Left ventricle myocardium inferior (tissue), 1 donor: ENCODE measurements at regions not wholly inside any gene's neighbourhood (a gene's known extent, or its start where the extent isn't known, plus 50 kb on each side); places are given as distances from the start of the nearest gene placed in this dataset.

ENCODE experiments used
- DNase-seq: peaks from one replicate; pipeline ENCODE4 v3.0.0-alpha.2; 2020
- H3K27ac ChIP-seq: fragments of 200-600 bp; replicated peaks from 2 replicates; pipeline ENCODE4 v1.8.0; 2021
- H3K27me3 ChIP-seq: fragments of 200-600 bp; 2 replicates; pipeline ENCODE4 v1.8.0; 2021; ENCODE audit warnings: low read depth
- H3K36me3 ChIP-seq: fragments of 200-600 bp; 2 replicates; pipeline ENCODE4 v1.8.0; 2021
- H3K4me1 ChIP-seq: fragments of 200-600 bp; 2 replicates; pipeline ENCODE4 v1.8.0; 2021
- H3K4me3 ChIP-seq: fragments of 200-600 bp; 2 replicates; pipeline ENCODE4 v1.8.0; 2021; ENCODE audit warnings: mild to moderate bottlenecking, moderate library complexity
- H3K9me3 ChIP-seq: fragments of 200-600 bp; replicated peaks from 2 replicates; pipeline ENCODE4 v1.8.0; 2021
- intact Hi-C: fragments of 100-400 bp; cut with micrococcal nuclease; formaldehyde crosslinking; loops from one replicate; pipeline ENCODE4 v1.11.0; 2022
- TF ChIP-seq, protein P1 (sequence below): fragments of 200-600 bp; IDR thresholded peaks from 2 replicates; pipeline ENCODE4 v1.8.0; 2021; ENCODE audit warnings: antibody characterized with exemption, mild to moderate bottlenecking, borderline replicate concordance
- donor health status: DM: no; HTN: yes; CAD: no; lungs with severe emphysema.

GRCh38 chr5:6218116-6218515, 160.2 kb downstream of the MED10 start:
- Histone ChIP-seq H3K9me3 (no peaks in the 10 kb centered on the region), H3K27me3 (no peaks in the 10 kb centered on the region), H3K4me1 (no peaks in the 10 kb centered on the region), H3K4me3 (no peak overlapping the region), H3K27ac (no peak overlapping the region), H3K36me3 (no peaks in the 10 kb centered on the region)
- DNase-seq: no peak
- TF ChIP-seq, protein P1, sequence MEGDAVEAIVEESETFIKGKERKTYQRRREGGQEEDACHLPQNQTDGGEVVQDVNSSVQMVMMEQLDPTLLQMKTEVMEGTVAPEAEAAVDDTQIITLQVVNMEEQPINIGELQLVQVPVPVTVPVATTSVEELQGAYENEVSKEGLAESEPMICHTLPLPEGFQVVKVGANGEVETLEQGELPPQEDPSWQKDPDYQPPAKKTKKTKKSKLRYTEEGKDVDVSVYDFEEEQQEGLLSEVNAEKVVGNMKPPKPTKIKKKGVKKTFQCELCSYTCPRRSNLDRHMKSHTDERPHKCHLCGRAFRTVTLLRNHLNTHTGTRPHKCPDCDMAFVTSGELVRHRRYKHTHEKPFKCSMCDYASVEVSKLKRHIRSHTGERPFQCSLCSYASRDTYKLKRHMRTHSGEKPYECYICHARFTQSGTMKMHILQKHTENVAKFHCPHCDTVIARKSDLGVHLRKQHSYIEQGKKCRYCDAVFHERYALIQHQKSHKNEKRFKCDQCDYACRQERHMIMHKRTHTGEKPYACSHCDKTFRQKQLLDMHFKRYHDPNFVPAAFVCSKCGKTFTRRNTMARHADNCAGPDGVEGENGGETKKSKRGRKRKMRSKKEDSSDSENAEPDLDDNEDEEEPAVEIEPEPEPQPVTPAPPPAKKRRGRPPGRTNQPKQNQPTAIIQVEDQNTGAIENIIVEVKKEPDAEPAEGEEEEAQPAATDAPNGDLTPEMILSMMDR: no peak
- intact Hi-C loops: no loop called here

DNA sequence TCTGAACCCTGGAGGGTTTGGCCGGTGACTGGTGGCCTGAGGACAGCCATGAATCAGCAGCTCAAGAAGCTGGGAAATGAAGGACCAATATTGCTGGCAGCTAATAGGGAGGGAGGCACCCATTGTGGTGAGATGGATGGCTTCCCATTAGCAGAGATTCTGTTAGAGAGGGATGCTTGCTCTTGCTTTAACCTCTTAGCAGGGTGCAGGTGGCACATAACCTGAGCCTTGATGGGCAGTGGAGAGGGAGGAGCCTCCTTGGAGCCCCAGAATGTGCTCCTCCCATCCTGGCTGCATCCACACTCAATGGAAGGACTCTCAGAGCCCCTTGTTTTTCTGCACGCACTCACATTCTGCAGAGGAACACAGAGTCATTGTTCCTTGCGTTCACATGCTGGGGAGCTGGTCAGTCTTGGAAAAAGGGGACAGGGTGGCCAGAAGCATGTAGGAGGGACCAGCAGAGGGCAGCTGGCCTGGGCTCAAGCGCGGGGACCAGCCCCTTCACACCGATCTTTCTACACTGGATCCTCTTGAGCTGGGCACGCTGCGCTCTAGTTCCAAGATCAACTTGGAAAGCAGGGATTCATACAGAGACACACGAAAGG, 161.8 kb downstream of the MED10 start:
- Histone ChIP-seq H3K36me3 (no peaks in the 10 kb centered on the region), H3K27me3 (no peaks in the 10 kb centered on the region), H3K9me3 (peaks cover 10% of the 10 kb centered on the region), H3K4me1 (no peaks in the 10 kb centered on the region), H3K4me3 (no peak overlapping the region), H3K27ac (no peak overlapping the region)
- intact Hi-C loops: no loop called here
- DNase-seq: no peak
- TF ChIP-seq, protein P1: no peak

DNA sequence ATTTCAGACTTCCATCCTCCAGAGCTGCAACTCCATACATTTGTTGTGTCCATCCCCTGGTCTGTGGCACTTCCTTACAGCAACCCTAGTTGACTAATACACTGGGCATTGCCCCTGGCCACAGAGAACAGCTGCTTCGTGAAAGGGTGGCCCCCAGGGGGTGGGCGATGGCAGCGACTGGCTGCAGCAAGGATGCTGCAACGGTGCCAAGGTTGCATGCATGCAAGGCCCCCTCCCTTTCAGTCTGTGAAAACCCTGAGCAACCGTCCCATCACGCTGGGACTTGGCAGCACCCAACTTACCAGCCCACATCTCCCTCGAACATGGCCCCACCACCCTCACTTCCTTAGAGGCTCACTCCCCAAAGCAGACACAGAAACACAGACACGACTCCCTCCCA, 162.5 kb downstream of the MED10 start:
- intact Hi-C loops: no loop called here
- H3K27me3 ChIP-seq: no peaks in the 10 kb centered on the region
- no peak overlapping the region for H3K27ac ChIP-seq
- no peaks in the 10 kb centered on the region for H3K4me1 ChIP-seq
- H3K36me3 ChIP-seq: no peaks in the 10 kb centered on the region
- H3K9me3 ChIP-seq: peaks cover 10% of the 10 kb centered on the region
- H3K4me3 ChIP-seq: no peak overlapping the region
- DNase-seq: no peak
- TF ChIP-seq, protein P1: no peak

DNA sequence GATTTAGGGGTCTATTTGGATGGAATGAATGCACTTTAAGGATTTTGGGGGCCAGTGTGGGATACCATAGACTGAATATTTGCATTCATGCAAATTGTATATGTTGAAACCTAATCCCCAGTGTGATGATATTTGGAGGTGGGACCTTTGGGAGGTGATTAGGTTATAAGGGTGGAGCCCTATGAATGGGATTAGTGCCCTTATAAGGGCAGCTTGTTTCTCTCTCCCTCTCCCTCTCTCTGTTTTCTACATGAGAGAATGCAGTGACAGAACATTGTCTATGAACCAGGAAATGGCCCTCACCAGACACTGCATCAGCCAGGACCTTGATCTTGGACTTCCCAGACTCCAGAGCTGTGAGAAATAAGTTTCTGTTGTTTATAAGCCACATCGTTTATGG, 166.1 kb downstream of the MED10 start:
- Histone ChIP-seq H3K4me3 (no peak overlapping the region), H3K9me3 (peaks cover 10% of the 10 kb centered on the region), H3K4me1 (no peaks in the 10 kb centered on the region), H3K27me3 (no peaks in the 10 kb centered on the region), H3K27ac (no peak overlapping the region), H3K36me3 (no peaks in the 10 kb centered on the region)
- TF ChIP-seq, protein P1: no peak
- intact Hi-C loops: no loop called here
- no peak for DNase-seq

DNA sequence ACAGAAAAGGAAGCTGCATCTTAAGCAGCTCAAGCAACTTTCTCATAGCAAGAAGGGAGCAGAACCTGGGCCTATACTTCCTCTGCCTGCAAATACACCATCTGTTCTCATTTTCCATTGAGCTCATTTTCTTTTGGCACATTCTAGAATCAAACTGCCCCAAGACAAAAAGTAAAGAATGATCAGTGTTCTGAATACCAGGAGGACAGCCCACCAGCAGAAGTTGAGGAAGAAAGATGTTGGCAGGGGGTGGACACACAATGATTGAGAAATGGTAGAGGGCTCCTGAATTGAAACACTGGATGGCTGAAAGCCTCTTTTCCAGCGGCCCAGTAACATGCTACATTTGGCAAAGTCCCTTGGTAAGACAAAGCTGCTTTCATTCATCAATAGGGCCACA, 171.8 kb downstream of the MED10 start:
- TF ChIP-seq, protein P1: no peak
- Histone ChIP-seq H3K9me3 (no peaks in the 10 kb centered on the region), H3K27ac (no peak overlapping the region), H3K36me3 (no peaks in the 10 kb centered on the region), H3K4me1 (no peaks in the 10 kb centered on the region), H3K27me3 (no peaks in the 10 kb centered on the region), H3K4me3 (no peak overlapping the region)
- intact Hi-C loops: no loop called here
- no peak for DNase-seq
